Stomach (tissue), 4 donors: ENCODE measurements at regions not wholly inside any gene's neighbourhood (a gene's known extent, or its start where the extent isn't known, plus 50 kb on each side); places are given as distances from the start of the nearest gene placed in this dataset.

ENCODE experiments used
- CTCF ChIP-seq, 7 experiments: fragments of 450-650 bp in 4 of 7; fragments of 200-600 bp in 3 of 7; sonication (generic) in 3 of 7; IDR thresholded peaks; one replicate each; pipeline ENCODE4 v1.5.1; 2016 to 2019; ENCODE audit warnings: antibody characterized with exemption in 7 of 7, control low read depth in 2 of 7, mild to moderate bottlenecking in 1 of 7
- EP300 ChIP-seq: sonication (generic); formaldehyde crosslinking; IDR thresholded peaks from one replicate; pipeline ENCODE4 v1.6.1; 2017; ENCODE audit warnings: antibody characterized with exemption
- POLR2AphosphoS5 ChIP-seq, 3 donors: sonication (generic); formaldehyde crosslinking; IDR thresholded peaks; one replicate each; pipeline ENCODE4 v1.6.1; 2016; ENCODE audit warnings: antibody characterized with exemption in 3 of 3

- no peak for TF ChIP-seq CTCF (IDR thresholded peaks at IDR 0.05)
- TF ChIP-seq POLR2AphosphoS5 (IDR thresholded peaks at IDR 0.05), result no peak
- no peak for TF ChIP-seq EP300
These were observed 475.6 kb downstream of the RFPL4B start for GRCh38 chr6:112822769-112823168.
